D341Med (cell line): ENCODE measurements at regions not wholly inside any gene's neighbourhood (a gene's known extent, or its start where the extent isn't known, plus 50 kb on each side); places are given as distances from the start of the nearest gene placed in this dataset.

ENCODE experiments used
- DNase-seq: peaks from one replicate; pipeline ENCODE4 v3.0.0; 2012; ENCODE audit warnings: low spot score

DNA sequence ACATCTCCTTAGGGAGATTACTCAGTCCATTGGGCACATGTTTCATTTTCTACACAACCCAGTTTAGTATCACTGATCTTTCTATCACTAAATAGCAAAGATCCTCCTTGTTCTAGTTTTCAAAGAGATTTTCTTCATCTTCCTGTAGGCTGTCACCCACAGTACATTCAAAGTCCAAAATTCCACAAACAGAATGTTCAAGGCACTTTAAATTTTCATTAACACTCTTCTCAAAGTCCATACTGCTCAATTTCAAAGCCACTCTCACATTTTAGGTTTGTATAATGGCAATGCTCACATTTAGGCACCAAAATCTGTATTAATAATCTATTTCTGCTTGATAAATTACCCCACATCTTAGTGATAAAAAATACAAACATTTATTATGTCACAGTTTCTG is 152.8 kb downstream of the FSIP2 start:
- no peak for DNase-seq

DNA sequence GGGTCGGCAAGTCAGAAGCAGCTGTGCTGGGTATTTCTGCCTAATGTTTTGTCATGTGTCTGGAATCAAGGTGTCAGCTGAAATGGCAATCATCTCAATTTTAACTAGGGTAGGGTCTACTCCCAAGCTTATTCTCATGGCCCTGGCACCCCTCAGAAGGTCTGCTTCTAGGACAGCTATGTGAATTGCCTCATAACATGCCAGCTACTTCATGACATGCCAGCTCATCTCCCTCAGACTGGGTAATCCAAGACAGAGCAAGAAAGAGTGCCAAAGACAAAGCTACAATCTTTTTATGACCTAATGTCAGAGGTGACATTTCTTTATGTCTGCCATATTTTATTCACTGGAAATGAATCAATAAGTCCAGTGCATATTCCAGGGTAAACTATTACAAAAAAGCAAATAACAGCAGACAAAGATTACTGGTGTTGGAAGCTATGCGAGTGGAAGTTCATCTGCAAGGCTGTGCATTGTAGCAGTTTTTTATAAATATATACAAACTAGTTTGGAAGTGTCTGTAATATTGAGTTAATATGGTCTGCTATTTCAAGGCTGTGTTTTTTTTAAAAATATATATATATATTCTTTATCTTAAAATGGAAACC is 153.3 kb downstream of the FSIP2 start:
- no peak for DNase-seq

DNA sequence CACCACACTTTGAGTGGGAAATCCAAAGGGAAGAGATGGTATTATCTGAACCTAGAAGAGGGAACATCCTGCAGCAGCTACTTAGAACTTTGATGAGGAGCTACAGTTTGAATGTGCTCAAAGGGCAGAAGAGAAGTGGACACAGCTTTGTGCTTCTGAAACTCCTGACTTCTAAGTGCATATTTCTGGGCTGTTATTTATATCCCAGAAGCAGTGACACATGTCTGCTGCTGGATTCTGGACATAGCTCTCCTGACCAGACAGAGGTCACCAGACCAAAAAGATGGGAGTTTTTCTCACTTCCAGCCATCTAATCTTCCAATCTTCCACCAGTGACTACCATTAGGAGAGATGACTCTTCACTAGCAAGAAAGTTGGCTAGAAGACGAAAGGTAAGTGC is 153.9 kb downstream of the FSIP2 start:
- DNase-seq, result no peak

DNA sequence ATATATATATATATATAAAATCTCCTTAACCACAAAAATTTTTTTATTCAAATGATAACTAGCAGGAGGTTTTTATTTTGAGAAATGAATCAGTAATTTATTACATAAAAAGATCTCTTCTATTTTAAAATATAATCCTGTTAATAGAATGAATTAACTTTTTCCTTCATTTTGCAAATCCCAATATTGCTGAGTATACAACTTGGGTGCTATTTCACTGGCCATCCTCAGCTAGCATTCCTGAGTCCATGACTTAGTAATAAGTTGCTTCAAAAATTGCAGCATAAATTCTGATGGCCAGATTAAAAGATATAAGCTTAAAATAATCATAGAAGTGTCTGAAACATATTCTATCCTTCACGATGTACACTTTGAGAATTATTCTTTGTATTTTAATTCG is 155.6 kb downstream of the FSIP2 start:
- DNase-seq, result no peak

DNA sequence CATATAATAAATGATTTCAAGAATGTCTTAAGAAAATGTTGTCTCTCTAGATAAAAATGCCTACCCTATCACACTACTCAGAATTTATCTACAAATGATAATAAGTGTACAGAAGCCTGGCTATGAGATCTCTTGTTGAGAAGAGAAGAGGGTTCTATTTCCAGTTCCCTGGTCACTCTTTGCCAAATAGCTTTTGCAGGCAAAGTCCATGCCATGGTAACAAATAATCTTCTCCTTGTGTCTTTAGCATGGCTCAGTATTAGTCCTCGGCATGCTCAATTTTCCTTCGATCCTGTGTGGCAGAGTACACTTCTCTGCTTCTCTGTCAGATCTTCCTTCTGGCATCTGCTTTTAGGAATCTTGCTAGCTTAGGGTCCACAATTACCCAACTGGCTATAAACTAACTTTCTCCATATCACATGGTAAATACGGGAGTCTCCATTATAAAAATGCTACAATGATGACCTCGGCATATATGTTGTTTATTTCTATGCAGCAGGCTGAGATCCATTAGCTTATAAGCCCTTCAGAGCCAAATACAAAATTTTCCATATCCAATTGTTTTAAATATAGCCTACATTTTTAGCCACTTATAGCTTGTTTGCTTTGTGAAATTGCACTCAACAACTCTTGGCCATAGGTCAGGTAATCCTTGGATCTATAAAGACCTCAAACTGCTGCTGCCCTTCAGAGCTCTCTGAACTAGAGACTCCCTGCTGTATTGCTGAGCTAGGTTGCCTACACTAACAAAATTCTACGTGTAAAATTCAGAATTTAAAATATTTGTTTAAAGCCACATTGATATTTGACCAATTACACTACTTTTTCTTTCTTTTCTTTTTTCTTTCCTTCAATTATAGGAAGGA is 157.5 kb downstream of the FSIP2 start:
- no peak for DNase-seq

- DNase-seq, result no peak
Observed at GRCh38 chr2:185899366-185899765, 160.8 kb downstream of the FSIP2 start.

GRCh38 chr2:185919155-185919554 is 180.6 kb downstream of the FSIP2 start:
- DNase-seq, result no peak

GRCh38 chr2:185921048-185921756 is 182.6 kb downstream of the FSIP2 start:
- no peak for DNase-seq

- DNase-seq, result no peak
Observed at GRCh38 chr2:185934232-185934631, 195.6 kb downstream of the FSIP2 start.

DNA sequence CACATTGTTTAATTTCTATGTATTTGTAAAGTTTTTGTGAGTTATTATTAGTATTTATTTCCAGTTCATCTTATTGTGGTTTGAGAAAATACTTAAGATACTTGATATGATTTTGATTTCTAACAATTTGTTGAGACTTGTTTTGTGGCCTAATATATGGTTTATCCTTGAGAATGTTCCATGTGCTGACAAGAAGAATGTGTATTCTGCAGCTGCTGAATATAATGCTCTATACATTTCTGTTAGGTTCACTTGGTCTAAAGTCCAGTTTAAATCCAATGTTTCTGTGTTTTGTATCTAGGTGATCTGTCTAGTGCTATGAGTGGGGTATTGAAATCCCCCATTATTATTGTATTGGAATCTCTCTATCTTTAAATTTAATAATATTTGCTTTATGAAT is 201.3 kb downstream of the FSIP2 start:
- no peak for DNase-seq

- no peak for DNase-seq
Observed at GRCh38 chr2:185942855-185943254, 204.3 kb downstream of the FSIP2 start.

DNA sequence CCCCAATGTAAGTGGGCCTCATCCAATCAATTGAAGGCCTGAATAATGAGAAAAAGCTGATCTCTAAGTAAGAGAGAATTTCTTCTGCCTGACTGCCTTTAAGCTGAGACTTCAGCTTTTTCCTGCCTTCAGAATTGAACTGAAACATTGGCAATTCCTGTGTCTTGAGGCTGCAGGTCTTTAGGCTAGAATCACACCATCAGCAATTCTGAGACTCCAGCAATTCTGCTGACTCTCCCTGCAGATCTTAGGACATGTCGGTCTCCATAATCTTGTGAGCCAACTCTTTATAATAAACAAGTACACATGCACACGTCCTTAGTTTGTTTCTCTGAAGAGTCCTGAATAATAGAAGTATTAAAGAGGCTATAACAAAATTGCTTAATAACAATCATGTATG is 209.1 kb downstream of the FSIP2 start:
- DNase-seq, result no peak

- DNase-seq, result no peak
Observed at GRCh38 chr2:185952100-185952499, 213.5 kb downstream of the FSIP2 start.

DNA sequence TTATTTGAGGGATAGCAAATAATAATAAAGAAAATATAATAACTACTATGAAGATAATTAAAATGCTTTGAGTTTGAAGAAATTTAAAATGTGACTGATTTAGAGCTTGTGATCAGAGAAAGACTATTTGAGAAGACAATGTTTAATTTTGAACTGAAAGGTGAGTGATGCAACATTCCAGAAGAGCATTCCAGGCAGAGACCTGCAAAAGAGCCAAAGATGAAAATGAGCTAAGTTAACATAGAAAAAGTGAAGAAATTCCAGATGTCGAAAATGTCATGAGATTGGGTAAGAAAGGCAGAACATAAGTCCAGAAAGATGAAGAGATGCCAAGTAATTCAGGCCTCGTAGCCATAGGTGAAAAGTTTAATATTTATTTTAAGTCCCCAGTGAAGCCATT is 215.8 kb downstream of the FSIP2 start:
- no peak for DNase-seq

- no peak for DNase-seq
Observed at GRCh38 chr2:185955050-185955449, 216.4 kb downstream of the FSIP2 start.

GRCh38 chr2:185967335-185967734 is 228.7 kb downstream of the FSIP2 start:
- no peak for DNase-seq

DNA sequence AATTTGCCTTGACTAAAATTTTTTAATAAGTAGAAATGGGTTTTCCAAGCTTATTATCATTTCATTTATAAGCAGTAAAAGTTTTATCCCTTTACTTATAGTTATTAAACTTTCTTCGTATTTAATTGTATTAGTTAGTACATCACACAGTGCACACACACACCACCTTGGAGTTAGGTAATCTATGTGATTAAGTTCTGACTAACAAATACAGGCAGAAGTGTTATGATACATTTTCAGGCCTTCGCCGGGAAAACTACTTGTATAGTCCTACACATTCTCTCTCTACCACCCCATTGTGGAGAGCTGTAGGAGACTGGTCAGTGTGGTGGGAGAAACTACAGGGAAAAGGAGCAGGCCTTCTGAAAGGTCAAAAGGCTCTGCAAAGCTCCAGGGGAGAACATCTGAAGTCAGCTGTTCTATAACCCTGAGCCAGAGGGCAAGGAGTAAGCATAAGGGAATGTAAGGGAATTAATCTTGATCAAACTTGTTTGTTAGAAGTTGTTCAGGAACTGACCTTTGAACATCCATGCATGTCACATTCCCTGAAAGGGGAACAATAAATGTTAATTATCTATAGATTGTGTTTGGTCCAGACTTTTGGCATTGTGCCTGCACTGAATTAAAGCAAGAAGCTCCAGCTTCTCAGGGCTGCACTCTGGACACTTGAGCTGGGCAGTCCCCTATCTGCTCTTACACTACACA is 231.7 kb downstream of the FSIP2 start:
- no peak for DNase-seq

DNA sequence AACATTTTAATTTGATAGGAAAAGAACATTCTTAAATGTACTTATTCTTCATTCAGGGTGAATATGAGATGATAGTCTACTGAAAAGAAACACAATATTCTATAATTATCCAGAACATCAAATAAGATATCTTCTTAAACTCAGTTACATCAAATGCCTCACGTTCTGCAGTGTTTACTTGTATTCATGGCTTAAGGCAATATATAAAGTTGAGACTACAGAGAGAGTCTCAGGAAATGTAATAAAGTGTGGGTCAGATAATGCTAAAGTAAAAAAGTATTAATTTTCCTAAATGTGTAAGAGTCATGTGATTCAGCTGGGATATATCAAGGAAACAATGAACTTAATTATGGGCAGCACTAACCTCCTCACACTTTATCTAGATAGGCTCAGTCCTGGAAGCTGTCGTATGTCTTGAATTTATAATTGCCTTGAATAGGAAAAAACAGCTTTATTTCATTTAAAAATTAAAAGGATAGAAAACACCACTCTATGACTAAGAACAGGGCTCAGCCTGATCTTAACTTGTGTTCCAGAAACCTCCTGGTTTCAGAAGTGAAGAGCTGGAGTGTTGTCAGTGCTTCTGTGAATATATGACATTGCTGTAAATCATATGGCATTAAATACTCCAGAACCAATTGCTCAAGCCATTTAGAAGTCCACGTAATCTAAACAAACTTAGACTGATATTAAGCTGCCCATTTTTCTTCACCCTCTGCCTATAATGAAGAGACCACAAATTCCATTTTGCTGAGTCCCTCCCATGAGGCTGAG is 240.2 kb downstream of the FSIP2 start:
- DNase-seq, result no peak

GRCh38 chr2:185979546-185980071 is 241.0 kb downstream of the FSIP2 start:
- peak; percentile 12 for DNase-seq

DNA sequence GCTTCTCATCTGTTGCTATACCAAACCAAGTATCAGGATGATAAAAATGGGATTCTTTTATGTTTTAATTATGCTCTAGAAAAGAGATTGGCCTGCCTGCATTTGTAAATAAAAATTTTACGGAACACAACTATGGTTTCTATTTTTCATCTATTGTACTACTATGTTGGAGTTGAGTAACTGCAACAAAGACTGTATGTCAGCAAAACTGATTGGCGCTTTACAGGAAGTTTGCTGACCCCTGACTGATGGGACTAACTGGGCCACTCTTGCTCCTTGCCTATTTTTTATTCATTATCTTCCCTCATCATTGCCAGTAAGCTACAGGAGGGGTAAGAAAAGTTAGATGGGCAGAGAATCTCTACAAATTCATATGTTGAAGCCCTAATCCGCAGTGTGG is 242.3 kb downstream of the FSIP2 start:
- no peak for DNase-seq

DNA sequence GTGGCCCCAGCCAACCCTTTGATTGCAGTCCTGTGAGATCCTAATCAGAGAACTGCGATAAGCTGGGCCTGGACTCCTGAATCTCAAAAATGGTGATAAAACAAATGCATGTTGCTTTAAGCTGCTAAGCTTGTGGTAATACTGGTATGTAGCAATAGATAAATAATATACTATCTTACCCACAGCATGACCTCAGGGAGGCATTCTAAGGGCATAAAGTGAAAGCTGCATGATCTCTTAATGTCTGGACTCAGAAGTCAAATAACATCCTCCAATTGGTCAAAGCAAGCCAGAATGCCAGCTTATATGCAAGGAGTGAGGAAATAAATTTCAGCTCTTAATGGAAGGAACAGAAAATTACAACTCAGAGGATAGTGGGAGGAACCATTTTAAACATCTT is 246.1 kb downstream of the FSIP2 start:
- DNase-seq, result no peak
